Subcutaneous abdominal adipose tissue (tissue), 5 donors: ENCODE measurements at regions not wholly inside any gene's neighbourhood (a gene's known extent, or its start where the extent isn't known, plus 50 kb on each side); places are given as distances from the start of the nearest gene placed in this dataset.

Experiments
- H3K27ac ChIP-seq: one replicate; pipeline ENCODE4 v1.7.0; 2013; ENCODE audit warnings: low read depth, mild to moderate bottlenecking, inconsistent platforms, low read length, moderate library complexity
- H3K27me3 ChIP-seq, 5 donors: one replicate each; pipeline ENCODE4 v1.7.0; 2013; ENCODE audit warnings: low read length in 5 of 5, inconsistent platforms in 1 of 5; ENCODE audit not compliant: control insufficient read depth in 5 of 5, insufficient read depth in 4 of 5
- H3K36me3 ChIP-seq, 5 donors: one replicate each; pipeline ENCODE4 v1.7.0; 2013; ENCODE audit warnings: low read length in 5 of 5; ENCODE audit not compliant: control insufficient read depth in 5 of 5, insufficient read depth in 5 of 5
- H3K4me1 ChIP-seq, 5 donors: one replicate each; pipeline ENCODE4 v1.7.0; 2013; ENCODE audit warnings: low read length in 5 of 5, mild to moderate bottlenecking in 3 of 5, moderate library complexity in 1 of 5; ENCODE audit not compliant: control insufficient read depth in 5 of 5, insufficient read depth in 5 of 5
- H3K4me3 ChIP-seq, 5 donors: one replicate each; pipeline ENCODE4 v1.7.0; 2013; ENCODE audit warnings: low read length in 5 of 5, low read depth in 1 of 5
- H3K9ac ChIP-seq, 5 donors: one replicate each; pipeline ENCODE4 v1.7.0; 2013; ENCODE audit warnings: low read length in 5 of 5, mild to moderate bottlenecking in 4 of 5, moderate library complexity in 3 of 5
- H3K9me3 ChIP-seq, 5 donors: one replicate each; pipeline ENCODE4 v1.7.0; 2013; ENCODE audit warnings: low read length in 5 of 5; ENCODE audit not compliant: control insufficient read depth in 5 of 5
- donor health status: healthy.
- donor health status: healthy.
- donor health status: healthy.
- donor health status: healthy.
- donor health status: healthy.

DNA sequence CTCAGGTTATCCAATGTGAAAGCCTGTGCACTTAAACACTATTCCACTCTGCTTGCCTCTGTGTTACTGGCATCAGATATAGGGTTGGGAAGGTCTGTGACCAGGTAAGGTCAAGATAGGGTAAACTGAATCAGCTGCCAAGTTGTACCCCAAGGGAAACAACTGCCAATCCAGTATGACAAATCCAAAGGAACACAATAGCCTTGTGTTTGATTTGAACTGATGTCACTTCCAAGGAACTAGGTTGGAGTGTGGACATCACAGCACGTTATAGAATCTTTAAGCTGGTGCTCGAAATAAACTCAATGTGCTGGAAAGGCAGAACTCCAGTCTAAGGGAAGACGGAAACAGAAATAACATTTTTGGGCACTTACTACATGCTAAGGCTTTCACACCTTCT is 223.4 kb upstream of the BTG1 start:
- H3K9me3 ChIP-seq = no peaks in the 10 kb centered on the region
- H3K4me3 ChIP-seq = no peak overlapping the region
- H3K27me3 ChIP-seq = no peaks in the 10 kb centered on the region
- peaks cover 0 to 12% (median 8%) of the 10 kb centered on the region in 5 donors for H3K4me1 ChIP-seq
- H3K27ac ChIP-seq = no peak overlapping the region
- H3K36me3 ChIP-seq = no peaks in the 10 kb centered on the region
- H3K9ac ChIP-seq = no peak overlapping the region

GRCh38 chr12:92365836-92366235 is 220.2 kb upstream of the BTG1 start:
- H3K27me3 ChIP-seq = no peaks in the 10 kb centered on the region
- H3K36me3 ChIP-seq = no peaks in the 10 kb centered on the region
- no peak overlapping the region for H3K27ac ChIP-seq
- H3K4me1 ChIP-seq = peaks cover 2 to 29% (median 27%) of the 10 kb centered on the region in 5 donors
- no peak overlapping the region for H3K9ac ChIP-seq
- no peaks in the 10 kb centered on the region for H3K9me3 ChIP-seq
- no peak overlapping the region for H3K4me3 ChIP-seq

- Histone ChIP-seq H3K9me3 (no peaks in the 10 kb centered on the region), H3K36me3 (no peaks in the 10 kb centered on the region), H3K4me3 (no peak overlapping the region), H3K27ac (no peak overlapping the region), H3K4me1 (peaks cover 2 to 29% (median 27%) of the 10 kb centered on the region in 5 donors), H3K9ac (no peak overlapping the region), H3K27me3 (no peaks in the 10 kb centered on the region)
These were observed 219.7 kb upstream of the BTG1 start for GRCh38 chr12:92365333-92365732.

GRCh38 chr12:92363295-92364146 is 217.9 kb upstream of the BTG1 start:
- peak overlapping the region; percentile 53 to 69 (median 55) for H3K4me3 ChIP-seq
- H3K27me3 ChIP-seq = no peaks in the 10 kb centered on the region
- peak overlapping the region; percentile 66 for H3K27ac ChIP-seq
- H3K9me3 ChIP-seq = no peaks in the 10 kb centered on the region
- no peaks in the 10 kb centered on the region for H3K36me3 ChIP-seq
- H3K9ac ChIP-seq = peak overlapping the region in 4 of 5 donors; percentile 31 to 72 (median 60)
- H3K4me1 ChIP-seq = peaks cover 2 to 29% (median 24%) of the 10 kb centered on the region in 5 donors

GRCh38 chr12:92362785-92363184 is 217.1 kb upstream of the BTG1 start:
- peak overlapping the region; percentile 53 to 69 (median 55) for H3K4me3 ChIP-seq
- no peaks in the 10 kb centered on the region for H3K9me3 ChIP-seq
- H3K27me3 ChIP-seq = no peaks in the 10 kb centered on the region
- peak overlapping the region; percentile 14 for H3K27ac ChIP-seq
- H3K36me3 ChIP-seq = no peaks in the 10 kb centered on the region
- H3K9ac ChIP-seq = peak overlapping the region in 2 of 5 donors; percentile 3 to 72
- peaks cover 2 to 29% (median 24%) of the 10 kb centered on the region in 5 donors for H3K4me1 ChIP-seq

DNA sequence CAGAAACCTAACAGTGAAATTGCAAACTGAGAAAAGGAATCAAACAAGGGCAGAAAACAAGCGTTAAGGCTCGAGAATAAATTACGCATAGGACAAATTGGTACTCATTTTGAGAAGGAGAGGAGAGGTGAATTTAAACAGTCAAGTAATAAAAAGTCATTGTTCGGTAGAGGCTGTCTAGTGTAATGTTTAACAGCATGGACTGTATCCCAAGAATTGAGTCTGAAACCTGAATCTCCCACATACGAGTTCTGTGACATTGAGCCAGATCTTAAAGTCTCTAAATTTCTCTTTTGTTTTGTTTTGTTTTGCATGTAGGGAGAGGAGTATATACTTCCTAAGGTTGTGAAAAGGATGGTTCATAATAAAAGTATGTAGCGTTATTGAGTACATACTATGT is 216.5 kb upstream of the BTG1 start:
- Histone ChIP-seq H3K36me3 (no peaks in the 10 kb centered on the region), H3K4me1 (peaks cover 2 to 29% (median 24%) of the 10 kb centered on the region in 5 donors), H3K27me3 (no peaks in the 10 kb centered on the region), H3K9ac (no peak overlapping the region), H3K27ac (no peak overlapping the region), H3K4me3 (no peak overlapping the region), H3K9me3 (no peaks in the 10 kb centered on the region)

DNA sequence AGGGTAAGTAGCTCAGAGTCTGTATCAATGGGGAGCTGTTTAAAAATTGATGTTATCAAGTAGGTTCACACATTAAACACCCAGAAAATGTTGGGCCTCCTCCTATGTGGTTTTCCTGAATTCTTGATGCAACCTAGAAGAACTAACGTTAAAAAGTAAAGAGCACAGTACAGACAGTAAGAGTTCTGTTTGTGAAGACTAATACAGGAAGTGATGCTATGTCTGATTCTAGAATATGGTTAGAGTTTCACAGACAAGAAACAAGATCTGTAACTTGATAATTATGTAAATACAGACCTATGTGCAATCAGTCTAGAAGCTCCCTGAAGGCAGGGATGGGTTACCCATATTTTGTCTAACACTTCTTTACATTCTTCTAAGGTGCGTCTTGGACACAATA is 214.9 kb upstream of the BTG1 start:
- no peaks in the 10 kb centered on the region for H3K36me3 ChIP-seq
- no peak overlapping the region for H3K4me3 ChIP-seq
- no peak overlapping the region for H3K27ac ChIP-seq
- H3K4me1 ChIP-seq = peaks cover 2 to 34% (median 24%) of the 10 kb centered on the region in 5 donors
- H3K9ac ChIP-seq = no peak overlapping the region
- no peaks in the 10 kb centered on the region for H3K9me3 ChIP-seq
- no peaks in the 10 kb centered on the region for H3K27me3 ChIP-seq

- H3K36me3 ChIP-seq = no peaks in the 10 kb centered on the region
- no peak overlapping the region for H3K9ac ChIP-seq
- no peak overlapping the region for H3K27ac ChIP-seq
- H3K9me3 ChIP-seq = no peaks in the 10 kb centered on the region
- no peaks in the 10 kb centered on the region for H3K27me3 ChIP-seq
- peaks cover 2 to 32% (median 23%) of the 10 kb centered on the region in 5 donors for H3K4me1 ChIP-seq
- no peak overlapping the region for H3K4me3 ChIP-seq
These were observed 214.0 kb upstream of the BTG1 start for GRCh38 chr12:92359581-92360209.

DNA sequence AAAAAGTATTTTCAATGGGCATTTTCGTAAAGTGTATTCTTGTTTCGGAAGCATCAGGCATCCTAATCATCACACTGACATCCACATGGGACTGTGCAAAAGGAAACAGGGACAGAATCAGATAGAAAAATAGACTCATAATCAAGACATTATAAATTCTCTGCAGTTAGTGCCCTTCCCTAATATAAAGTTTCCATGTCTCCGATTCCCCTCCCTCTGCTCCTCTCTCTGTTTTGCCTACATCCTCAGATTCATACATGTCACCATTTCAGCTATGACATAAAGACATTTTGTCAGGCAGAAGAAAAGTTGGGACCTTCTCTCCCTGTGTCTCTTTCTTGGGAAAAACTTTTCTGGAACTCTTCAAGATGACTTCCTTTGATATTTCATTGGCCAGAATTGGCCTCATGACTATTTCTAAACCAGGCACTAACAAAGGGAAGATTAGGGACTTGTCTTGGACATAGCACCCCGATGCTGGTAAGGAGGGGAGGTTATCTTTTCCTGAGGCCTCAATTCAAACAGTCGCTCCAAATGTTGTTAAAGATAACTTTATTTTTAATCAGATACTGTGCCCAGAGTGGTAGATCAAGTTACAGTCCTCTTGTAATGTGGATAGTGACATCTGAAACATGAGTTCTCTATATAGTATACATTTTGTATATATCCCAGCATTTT is 212.1 kb upstream of the BTG1 start:
- no peaks in the 10 kb centered on the region for H3K9me3 ChIP-seq
- no peak overlapping the region for H3K9ac ChIP-seq
- no peak overlapping the region for H3K27ac ChIP-seq
- H3K36me3 ChIP-seq = no peaks in the 10 kb centered on the region
- H3K4me1 ChIP-seq = peaks cover 0 to 13% (median 4%) of the 10 kb centered on the region in 5 donors
- no peaks in the 10 kb centered on the region for H3K27me3 ChIP-seq
- H3K4me3 ChIP-seq = no peak overlapping the region

- Histone ChIP-seq H3K27me3 (no peaks in the 10 kb centered on the region), H3K9ac (no peak overlapping the region), H3K9me3 (no peaks in the 10 kb centered on the region), H3K36me3 (no peaks in the 10 kb centered on the region), H3K4me1 (peaks cover 0 to 8% (median 0%) of the 10 kb centered on the region in 5 donors), H3K27ac (no peak overlapping the region), H3K4me3 (no peak overlapping the region)
These were observed 210.8 kb upstream of the BTG1 start for GRCh38 chr12:92356425-92356824.
